ENCODE measurements at regions not wholly inside any gene's neighbourhood (a gene's known extent, or its start where the extent isn't known, plus 50 kb on each side); places are given as distances from the start of the nearest gene placed in this dataset.

DNA sequence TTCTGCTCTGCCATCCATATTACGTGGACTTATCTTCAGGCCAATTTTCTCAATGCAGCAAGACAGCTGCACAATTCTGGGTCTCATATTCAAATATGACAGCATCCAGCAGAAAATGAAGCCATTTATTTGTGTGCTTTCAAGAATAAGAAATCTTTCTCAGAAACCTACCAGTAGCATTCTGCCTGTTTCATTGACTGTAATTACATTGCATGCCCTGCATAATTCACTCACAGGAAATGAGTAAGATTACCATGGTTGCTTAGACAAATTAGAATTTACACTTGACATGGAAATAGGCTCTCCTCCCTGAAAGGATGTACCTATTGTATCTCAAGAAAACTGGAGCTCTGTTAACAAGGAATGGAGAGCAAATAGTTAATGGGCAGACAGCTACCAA is 346.6 kb upstream of the DCBLD2 start:
- H3K4me1 ChIP-seq (ENCODE audit: insufficient read depth, low read length) = no peaks in the 10 kb centered on the region
- H3K27me3 ChIP-seq (ENCODE audit: control insufficient read depth in 1 of 2, insufficient read depth in 2 of 2, low read length in 2 of 2) = no peaks in the 10 kb centered on the region
- ATAC-seq (ENCODE audit: poor library complexity) = no peak
- H3K4me1 Mint-ChIP-seq (ENCODE audit: low read depth) = no peaks in the 10 kb centered on the region
- H3K36me3 ChIP-seq (ENCODE audit: insufficient read depth, low read length) = no peaks in the 10 kb centered on the region
- ChIA-PET POLR2A (no interaction called here), CTCF (no interaction called here)
- DNase-seq = no peak
- TF ChIP-seq, protein P1, sequence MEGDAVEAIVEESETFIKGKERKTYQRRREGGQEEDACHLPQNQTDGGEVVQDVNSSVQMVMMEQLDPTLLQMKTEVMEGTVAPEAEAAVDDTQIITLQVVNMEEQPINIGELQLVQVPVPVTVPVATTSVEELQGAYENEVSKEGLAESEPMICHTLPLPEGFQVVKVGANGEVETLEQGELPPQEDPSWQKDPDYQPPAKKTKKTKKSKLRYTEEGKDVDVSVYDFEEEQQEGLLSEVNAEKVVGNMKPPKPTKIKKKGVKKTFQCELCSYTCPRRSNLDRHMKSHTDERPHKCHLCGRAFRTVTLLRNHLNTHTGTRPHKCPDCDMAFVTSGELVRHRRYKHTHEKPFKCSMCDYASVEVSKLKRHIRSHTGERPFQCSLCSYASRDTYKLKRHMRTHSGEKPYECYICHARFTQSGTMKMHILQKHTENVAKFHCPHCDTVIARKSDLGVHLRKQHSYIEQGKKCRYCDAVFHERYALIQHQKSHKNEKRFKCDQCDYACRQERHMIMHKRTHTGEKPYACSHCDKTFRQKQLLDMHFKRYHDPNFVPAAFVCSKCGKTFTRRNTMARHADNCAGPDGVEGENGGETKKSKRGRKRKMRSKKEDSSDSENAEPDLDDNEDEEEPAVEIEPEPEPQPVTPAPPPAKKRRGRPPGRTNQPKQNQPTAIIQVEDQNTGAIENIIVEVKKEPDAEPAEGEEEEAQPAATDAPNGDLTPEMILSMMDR (IDR thresholded peaks at IDR 0.05) = no peak
- no peak overlapping the region for H3K4me3 ChIP-seq (ENCODE audit: low read length)
- no peaks in the 10 kb centered on the region for H3K9me3 Mint-ChIP-seq
- no peaks in the 10 kb centered on the region for H3K36me3 Mint-ChIP-seq (ENCODE audit: low read depth)
- no peak overlapping the region for H3K4me3 Mint-ChIP-seq
- no peak overlapping the region for H3K27ac ChIP-seq (ENCODE audit: low read depth in 1 of 2, low read length in 2 of 2)
- H3K27ac Mint-ChIP-seq = no peak overlapping the region
- no peaks in the 10 kb centered on the region for H3K9me3 ChIP-seq (ENCODE audit: control insufficient read depth in 1 of 2, insufficient read depth in 1 of 2, low read length in 2 of 2)
- no peaks in the 10 kb centered on the region for H3K27me3 Mint-ChIP-seq
- intact Hi-C loops (cut with DNase I, micrococcal nuclease) = no loop called here

DNA sequence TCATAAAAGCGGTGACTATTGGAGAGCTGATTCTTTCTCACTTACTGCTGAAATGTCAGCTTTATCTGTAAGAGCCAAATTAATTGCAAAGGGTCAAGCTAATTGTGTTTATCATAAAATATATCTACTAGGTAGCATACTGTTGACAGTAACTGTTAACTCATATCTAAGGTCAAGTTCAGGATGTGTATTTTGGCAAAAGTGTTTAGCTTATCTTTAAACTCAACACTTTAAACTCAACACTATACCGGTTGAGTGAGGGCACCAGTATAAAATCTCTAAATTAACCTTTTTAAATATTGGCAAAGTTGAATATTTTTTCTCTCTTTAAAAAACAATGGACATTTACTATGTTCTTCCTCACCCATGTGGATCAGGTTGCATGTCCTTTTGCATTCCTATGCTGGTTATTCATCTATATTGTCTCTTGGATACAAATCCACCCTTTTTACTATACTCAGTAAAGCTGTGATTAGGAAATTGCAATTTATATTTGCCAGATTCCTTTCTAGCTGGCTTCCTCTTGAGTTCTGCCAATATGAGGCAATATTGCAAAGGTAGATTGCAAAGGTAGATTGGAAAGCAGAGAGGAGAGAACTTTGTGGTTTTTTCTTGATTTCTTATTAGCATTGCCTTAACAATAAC is 344.6 kb upstream of the DCBLD2 start:
- TF ChIP-seq, protein P1 (IDR thresholded peaks at IDR 0.05) = no peak
- Histone ChIP-seq H3K27me3 (ENCODE audit: control insufficient read depth in 1 of 2, insufficient read depth in 2 of 2, low read length in 2 of 2) (no peaks in the 10 kb centered on the region), H3K36me3 (ENCODE audit: insufficient read depth, low read length) (no peaks in the 10 kb centered on the region), H3K27ac (ENCODE audit: low read depth in 1 of 2, low read length in 2 of 2) (no peak overlapping the region), H3K4me1 (ENCODE audit: insufficient read depth, low read length) (no peaks in the 10 kb centered on the region), H3K9me3 (ENCODE audit: control insufficient read depth in 1 of 2, insufficient read depth in 1 of 2, low read length in 2 of 2) (no peaks in the 10 kb centered on the region), H3K4me3 (ENCODE audit: low read length) (no peak overlapping the region)
- DNase-seq (no peak), ATAC-seq (ENCODE audit: poor library complexity) (no peak)
- Mint-ChIP-seq H3K27me3 (no peaks in the 10 kb centered on the region), H3K4me3 (no peak overlapping the region), H3K27ac (no peak overlapping the region), H3K36me3 (ENCODE audit: low read depth) (no peaks in the 10 kb centered on the region), H3K4me1 (ENCODE audit: low read depth) (no peaks in the 10 kb centered on the region), H3K9me3 (no peaks in the 10 kb centered on the region)
- ChIA-PET CTCF (no interaction called here), POLR2A (interaction anchor here (0.5 kb wide), 1 partner anchor 10 kb away, joined by 3 read pairs; no protein-coding TSS in a partner anchor)
- intact Hi-C loops (cut with DNase I, micrococcal nuclease) = loop anchor here in 1 of 2 experiments (2.0 kb wide), 1 partner anchor 17 kb away; no protein-coding TSS in a partner anchor

DNA sequence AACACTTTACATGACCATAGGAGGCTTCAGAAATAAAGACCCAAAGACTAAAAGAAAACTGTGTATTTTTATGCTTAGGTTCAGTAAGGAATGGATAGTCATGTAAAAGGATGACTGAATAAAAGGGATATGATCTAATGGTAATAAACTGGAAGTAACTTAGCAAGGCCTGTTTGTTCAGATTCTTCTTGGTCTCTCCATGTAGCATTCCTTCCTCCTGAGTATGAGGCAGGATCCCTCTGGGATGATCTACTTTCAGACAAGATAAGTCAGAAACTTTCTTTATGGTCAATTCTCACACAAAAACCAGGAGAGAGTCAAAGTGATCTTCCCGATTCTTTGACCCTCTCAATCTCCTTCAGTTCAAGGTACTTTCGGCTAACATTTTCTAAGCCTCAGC is 340.8 kb upstream of the DCBLD2 start:
- H3K27ac Mint-ChIP-seq = no peak overlapping the region
- no peak overlapping the region for H3K27ac ChIP-seq (ENCODE audit: low read depth in 1 of 2, low read length in 2 of 2)
- no peaks in the 10 kb centered on the region for H3K36me3 ChIP-seq (ENCODE audit: insufficient read depth, low read length)
- no peaks in the 10 kb centered on the region for H3K4me1 Mint-ChIP-seq (ENCODE audit: low read depth)
- H3K4me3 Mint-ChIP-seq = no peak overlapping the region
- H3K4me3 ChIP-seq (ENCODE audit: low read length) = no peak overlapping the region
- ATAC-seq (ENCODE audit: poor library complexity) (no peak), DNase-seq (no peak)
- H3K36me3 Mint-ChIP-seq (ENCODE audit: low read depth) = no peaks in the 10 kb centered on the region
- H3K27me3 ChIP-seq (ENCODE audit: control insufficient read depth in 1 of 2, insufficient read depth in 2 of 2, low read length in 2 of 2) = no peaks in the 10 kb centered on the region
- TF ChIP-seq, protein P1 (IDR thresholded peaks at IDR 0.05) = no peak
- H3K9me3 Mint-ChIP-seq = peaks cover 3% of the 10 kb centered on the region
- no peaks in the 10 kb centered on the region for H3K4me1 ChIP-seq (ENCODE audit: insufficient read depth, low read length)
- no peaks in the 10 kb centered on the region for H3K27me3 Mint-ChIP-seq
- intact Hi-C loops (cut with DNase I, micrococcal nuclease) = no loop called here
- no peaks in the 10 kb centered on the region for H3K9me3 ChIP-seq (ENCODE audit: control insufficient read depth in 1 of 2, insufficient read depth in 1 of 2, low read length in 2 of 2)
- POLR2A ChIA-PET = no interaction called here
- CTCF ChIA-PET = no interaction called here

Data from CD4-positive, alpha-beta T cell (primary cell).